ENCODE measurements at regions not wholly inside any gene's neighbourhood (a gene's known extent, or its start where the extent isn't known, plus 50 kb on each side); places are given as distances from the start of the nearest gene placed in this dataset.

DNA sequence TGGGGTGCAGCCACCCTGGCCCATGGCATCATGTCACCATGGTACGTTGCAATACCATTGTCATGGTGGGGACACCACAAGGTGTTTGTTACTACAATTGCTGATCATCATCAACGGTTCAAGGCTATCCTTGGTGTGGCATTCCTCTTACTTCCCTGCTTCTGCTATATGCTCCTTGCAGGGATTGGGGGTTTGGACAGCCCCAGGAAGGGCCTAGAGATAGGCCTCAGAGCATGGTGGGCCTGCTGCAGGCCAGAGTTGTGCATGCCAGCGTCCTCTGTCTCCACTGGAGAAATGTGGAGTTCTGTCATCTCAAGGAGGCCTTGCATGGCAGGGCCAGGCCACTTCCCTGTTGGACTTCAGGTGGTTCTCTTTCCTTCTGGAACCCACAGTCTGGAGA, 234.6 kb upstream of the MKI67 start:
- Histone ChIP-seq H3K9me1 (replicated peaks; ENCODE audit: control insufficient read depth, extremely low read depth, insufficient read depth, low read length) (no peaks in the 10 kb centered on the region), H3K9me3 (replicated peaks; ENCODE audit: control insufficient read depth, insufficient read depth, low read length) (no peaks in the 10 kb centered on the region), H3K27me3 (ENCODE audit: control insufficient read depth in 2 of 2, insufficient read depth in 2 of 2, low read length in 2 of 2) (no peaks in the 10 kb centered on the region), H3K27ac (ENCODE audit: insufficient read depth, low read depth, low read length) (no peak overlapping the region), H3K4me2 (ENCODE audit: insufficient read depth, low read length) (no peak overlapping the region), H3K4me3 (replicated peaks in 1 of 3; ENCODE audit: insufficient read depth in 1 of 3, low read depth in 1 of 3, low read length in 3 of 3) (no peak overlapping the region), H3K9ac (replicated peaks; ENCODE audit: extremely low read depth, insufficient read depth, low read length) (no peak overlapping the region), H3K36me3 (ENCODE audit: control insufficient read depth in 2 of 2, extremely low read depth in 1 of 2, insufficient read depth in 2 of 2, low read length in 2 of 2) (no peaks in the 10 kb centered on the region), H3K79me2 (ENCODE audit: control insufficient read depth, insufficient read depth, low read length) (no peaks in the 10 kb centered on the region), H2AFZ (ENCODE audit: low read depth, low read length) (no peak overlapping the region), H4K20me1 (replicated peaks; ENCODE audit: control insufficient read depth, extremely low read depth, insufficient read depth, low read length) (no peaks in the 10 kb centered on the region), H3K4me1 (ENCODE audit: control insufficient read depth, extremely low read depth, insufficient read depth, low read length) (no peaks in the 10 kb centered on the region)
- FAIRE-seq (no peak), DNase-seq (ENCODE audit: low read depth, low spot score) (no peak)
- TF ChIP-seq POLR2AphosphoS5 (IDR thresholded peaks at IDR 0.05; ENCODE audit: insufficient read depth, low read depth, low read length) (no peak), EZH2 (IDR thresholded peaks at IDR 0.05; ENCODE audit: borderline replicate concordance, low read depth, low read length, severe bottlenecking) (no peak), GATA2 (IDR thresholded peaks at IDR 0.05; ENCODE audit: insufficient read depth, insufficient read length, low read depth, low read length) (no peak), FOS (IDR thresholded peaks at IDR 0.05; ENCODE audit: borderline replicate concordance, insufficient read depth, low read length) (no peak), POLR2A (IDR thresholded peaks at IDR 0.05; ENCODE audit: low read depth, low read length) (no peak), MYC (IDR thresholded peaks at IDR 0.05; ENCODE audit: low read depth, low read length) (no peak), JUN (IDR thresholded peaks at IDR 0.05; ENCODE audit: borderline replicate concordance, insufficient read depth, insufficient read length, low read depth) (no peak)
- TF ChIP-seq, protein P1, sequence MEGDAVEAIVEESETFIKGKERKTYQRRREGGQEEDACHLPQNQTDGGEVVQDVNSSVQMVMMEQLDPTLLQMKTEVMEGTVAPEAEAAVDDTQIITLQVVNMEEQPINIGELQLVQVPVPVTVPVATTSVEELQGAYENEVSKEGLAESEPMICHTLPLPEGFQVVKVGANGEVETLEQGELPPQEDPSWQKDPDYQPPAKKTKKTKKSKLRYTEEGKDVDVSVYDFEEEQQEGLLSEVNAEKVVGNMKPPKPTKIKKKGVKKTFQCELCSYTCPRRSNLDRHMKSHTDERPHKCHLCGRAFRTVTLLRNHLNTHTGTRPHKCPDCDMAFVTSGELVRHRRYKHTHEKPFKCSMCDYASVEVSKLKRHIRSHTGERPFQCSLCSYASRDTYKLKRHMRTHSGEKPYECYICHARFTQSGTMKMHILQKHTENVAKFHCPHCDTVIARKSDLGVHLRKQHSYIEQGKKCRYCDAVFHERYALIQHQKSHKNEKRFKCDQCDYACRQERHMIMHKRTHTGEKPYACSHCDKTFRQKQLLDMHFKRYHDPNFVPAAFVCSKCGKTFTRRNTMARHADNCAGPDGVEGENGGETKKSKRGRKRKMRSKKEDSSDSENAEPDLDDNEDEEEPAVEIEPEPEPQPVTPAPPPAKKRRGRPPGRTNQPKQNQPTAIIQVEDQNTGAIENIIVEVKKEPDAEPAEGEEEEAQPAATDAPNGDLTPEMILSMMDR (IDR thresholded peaks at IDR 0.05; ENCODE audit: extremely low read depth in 1 of 2, insufficient read depth in 1 of 2, low read depth in 1 of 2, low read length in 2 of 2), result no peak
- TF ChIP-seq, protein P2, sequence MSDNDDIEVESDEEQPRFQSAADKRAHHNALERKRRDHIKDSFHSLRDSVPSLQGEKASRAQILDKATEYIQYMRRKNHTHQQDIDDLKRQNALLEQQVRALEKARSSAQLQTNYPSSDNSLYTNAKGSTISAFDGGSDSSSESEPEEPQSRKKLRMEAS (IDR thresholded peaks at IDR 0.05; ENCODE audit: insufficient read depth, insufficient read length), result no peak
- ChIA-PET POLR2A (no interaction called here), CTCF (no interaction called here)
- no TSS peak for BruUV-seq (replicated peaks)
- intact Hi-C loops (cut with micrococcal nuclease), result no loop called here
- dilution Hi-C loops (cut with MboI; ENCODE audit: extremely low pct_ligation_motif_present, low sequenced_read_pairs), result no loop called here
